ENCODE measurements at regions not wholly inside any gene's neighbourhood (a gene's known extent, or its start where the extent isn't known, plus 50 kb on each side); places are given as distances from the start of the nearest gene placed in this dataset.

DNA sequence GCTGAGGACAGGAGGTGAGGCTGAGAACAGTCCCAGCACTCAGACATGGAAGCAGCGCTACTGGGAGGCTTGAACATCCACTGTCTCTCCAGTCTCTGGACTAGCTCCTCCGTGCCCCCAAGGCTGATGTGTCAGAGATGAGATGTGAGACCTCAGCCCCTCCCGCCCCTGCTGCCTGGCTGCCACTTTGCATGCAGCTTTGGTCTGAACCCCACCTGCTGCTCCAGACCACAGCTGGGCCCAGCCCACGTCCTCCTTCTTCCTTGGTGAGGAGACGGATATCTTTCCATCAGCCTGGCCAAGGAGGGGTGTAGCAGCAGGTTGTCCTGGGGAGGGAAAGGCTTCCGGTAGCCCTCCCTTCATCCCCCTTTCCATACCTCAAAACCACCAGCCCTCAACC lies 148.0 kb upstream of the B3GAT1 start:
- Histone ChIP-seq H3K4me1 (no peaks in the 10 kb centered on the region), H3K27ac (no peak overlapping the region), H3K4me3 (no peak overlapping the region), H3K36me3 (no peaks in the 10 kb centered on the region), H3K27me3 (peaks cover 0 to 6% of the 10 kb centered on the region in 2 donors), H3K9me3 (no peaks in the 10 kb centered on the region)
- TF ChIP-seq, protein P1, sequence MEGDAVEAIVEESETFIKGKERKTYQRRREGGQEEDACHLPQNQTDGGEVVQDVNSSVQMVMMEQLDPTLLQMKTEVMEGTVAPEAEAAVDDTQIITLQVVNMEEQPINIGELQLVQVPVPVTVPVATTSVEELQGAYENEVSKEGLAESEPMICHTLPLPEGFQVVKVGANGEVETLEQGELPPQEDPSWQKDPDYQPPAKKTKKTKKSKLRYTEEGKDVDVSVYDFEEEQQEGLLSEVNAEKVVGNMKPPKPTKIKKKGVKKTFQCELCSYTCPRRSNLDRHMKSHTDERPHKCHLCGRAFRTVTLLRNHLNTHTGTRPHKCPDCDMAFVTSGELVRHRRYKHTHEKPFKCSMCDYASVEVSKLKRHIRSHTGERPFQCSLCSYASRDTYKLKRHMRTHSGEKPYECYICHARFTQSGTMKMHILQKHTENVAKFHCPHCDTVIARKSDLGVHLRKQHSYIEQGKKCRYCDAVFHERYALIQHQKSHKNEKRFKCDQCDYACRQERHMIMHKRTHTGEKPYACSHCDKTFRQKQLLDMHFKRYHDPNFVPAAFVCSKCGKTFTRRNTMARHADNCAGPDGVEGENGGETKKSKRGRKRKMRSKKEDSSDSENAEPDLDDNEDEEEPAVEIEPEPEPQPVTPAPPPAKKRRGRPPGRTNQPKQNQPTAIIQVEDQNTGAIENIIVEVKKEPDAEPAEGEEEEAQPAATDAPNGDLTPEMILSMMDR (IDR thresholded peaks at IDR 0.05): no peak
- intact Hi-C loops (cut with DNase I): no loop called here
- no peak for ATAC-seq
- DNase-seq: no peak

DNA sequence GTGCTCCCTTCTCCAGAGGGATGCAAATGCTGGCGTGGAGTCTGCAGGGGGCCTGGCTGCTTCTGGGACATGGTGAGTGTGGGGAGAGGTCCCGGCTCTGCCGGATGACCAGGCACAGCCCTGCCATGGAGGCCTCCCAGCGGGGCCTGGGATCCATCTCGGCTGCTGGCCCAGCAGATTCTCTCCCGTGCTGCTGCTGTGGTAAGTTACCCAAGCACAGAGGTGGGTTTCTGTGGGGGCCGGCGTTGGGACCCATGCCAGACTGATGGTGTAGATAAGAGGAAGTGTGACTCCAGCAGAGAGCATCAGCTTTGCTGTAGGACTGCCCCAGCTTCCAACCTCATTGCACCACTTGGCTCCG lies 147.5 kb upstream of the B3GAT1 start:
- Histone ChIP-seq H3K27ac (no peak overlapping the region), H3K9me3 (no peaks in the 10 kb centered on the region), H3K36me3 (no peaks in the 10 kb centered on the region), H3K27me3 (peaks cover 0 to 6% of the 10 kb centered on the region in 2 donors), H3K4me1 (no peaks in the 10 kb centered on the region), H3K4me3 (no peak overlapping the region)
- TF ChIP-seq, protein P1 (IDR thresholded peaks at IDR 0.05): no peak
- intact Hi-C loops (cut with DNase I): no loop called here
- DNase-seq (no peak), ATAC-seq (no peak)

DNA sequence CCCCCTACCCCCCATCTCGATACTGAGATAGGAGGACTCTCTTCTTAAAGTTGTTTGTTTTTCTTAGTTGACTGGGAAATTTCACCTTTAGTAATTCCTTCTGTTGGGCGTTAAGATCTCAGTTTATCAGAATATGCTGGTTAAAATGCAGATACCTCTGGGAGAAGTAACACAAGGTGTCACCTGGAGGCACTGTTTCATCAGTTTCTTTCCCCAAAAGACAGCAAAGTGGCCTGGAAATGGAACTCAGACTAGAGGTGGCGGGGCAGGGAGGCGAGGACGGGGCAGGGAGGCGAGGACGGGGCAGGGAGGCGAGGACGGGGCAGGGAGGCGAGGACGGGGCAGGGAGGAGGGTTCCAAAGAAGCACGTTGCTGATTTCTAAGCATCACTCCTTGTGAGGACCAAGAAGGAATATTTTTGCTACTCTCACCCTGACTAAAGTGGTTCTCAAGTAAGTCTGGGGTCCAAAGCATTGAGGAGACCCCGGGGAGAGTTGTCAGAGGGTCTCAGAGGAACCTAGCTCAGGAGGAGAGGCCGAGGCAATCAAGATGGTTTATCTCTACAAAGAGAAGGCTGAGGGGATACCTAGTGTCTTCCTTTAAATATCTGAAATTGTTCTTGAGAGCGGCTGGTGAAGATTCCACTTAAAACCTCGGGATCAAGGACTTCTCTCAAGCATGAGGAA lies 147.0 kb upstream of the B3GAT1 start:
- Histone ChIP-seq H3K4me3 (no peak overlapping the region), H3K4me1 (no peaks in the 10 kb centered on the region), H3K36me3 (no peaks in the 10 kb centered on the region), H3K27ac (no peak overlapping the region), H3K9me3 (no peaks in the 10 kb centered on the region), H3K27me3 (peaks cover 0 to 6% of the 10 kb centered on the region in 2 donors)
- TF ChIP-seq, protein P1 (IDR thresholded peaks at IDR 0.05): no peak
- intact Hi-C loops (cut with DNase I): no loop called here
- DNase-seq: peak in 1 of 4 donors; percentile 32
- no peak for ATAC-seq

DNA sequence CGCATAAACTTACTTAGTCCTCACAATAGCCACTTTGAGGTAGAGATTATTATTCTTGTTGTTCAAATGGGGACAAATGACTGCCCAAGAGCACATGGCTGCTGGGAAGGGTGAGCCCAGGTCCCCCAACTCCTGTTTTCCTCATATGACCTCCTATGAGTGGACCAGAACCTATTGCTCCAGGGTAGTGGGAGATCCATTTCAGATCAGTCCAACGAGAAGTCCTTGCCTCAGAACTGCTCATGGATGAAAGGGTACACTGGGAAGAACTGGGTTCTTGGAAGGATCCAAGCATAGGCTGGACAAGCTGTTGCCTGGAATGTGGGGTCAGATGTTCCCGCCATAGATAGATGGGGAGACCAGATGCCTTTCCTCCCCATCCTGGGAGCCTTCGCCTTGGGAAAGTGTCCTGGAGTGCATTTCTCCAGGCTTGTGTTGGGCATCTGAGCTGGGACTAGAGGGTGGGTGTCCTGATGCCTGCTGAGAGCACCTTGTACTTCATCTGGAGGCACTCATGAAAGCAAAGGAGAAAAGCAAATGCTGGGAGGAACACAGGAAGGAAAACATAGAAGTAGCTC lies 146.3 kb upstream of the B3GAT1 start:
- no peaks in the 10 kb centered on the region for H3K4me1 ChIP-seq
- DNase-seq (no peak), ATAC-seq (no peak)
- no peak overlapping the region for H3K27ac ChIP-seq
- TF ChIP-seq, protein P1 (IDR thresholded peaks at IDR 0.05): no peak
- H3K36me3 ChIP-seq: no peaks in the 10 kb centered on the region
- intact Hi-C loops (cut with DNase I): no loop called here
- no peak overlapping the region for H3K4me3 ChIP-seq
- peaks cover 0 to 6% of the 10 kb centered on the region in 2 donors for H3K27me3 ChIP-seq
- no peaks in the 10 kb centered on the region for H3K9me3 ChIP-seq

DNA sequence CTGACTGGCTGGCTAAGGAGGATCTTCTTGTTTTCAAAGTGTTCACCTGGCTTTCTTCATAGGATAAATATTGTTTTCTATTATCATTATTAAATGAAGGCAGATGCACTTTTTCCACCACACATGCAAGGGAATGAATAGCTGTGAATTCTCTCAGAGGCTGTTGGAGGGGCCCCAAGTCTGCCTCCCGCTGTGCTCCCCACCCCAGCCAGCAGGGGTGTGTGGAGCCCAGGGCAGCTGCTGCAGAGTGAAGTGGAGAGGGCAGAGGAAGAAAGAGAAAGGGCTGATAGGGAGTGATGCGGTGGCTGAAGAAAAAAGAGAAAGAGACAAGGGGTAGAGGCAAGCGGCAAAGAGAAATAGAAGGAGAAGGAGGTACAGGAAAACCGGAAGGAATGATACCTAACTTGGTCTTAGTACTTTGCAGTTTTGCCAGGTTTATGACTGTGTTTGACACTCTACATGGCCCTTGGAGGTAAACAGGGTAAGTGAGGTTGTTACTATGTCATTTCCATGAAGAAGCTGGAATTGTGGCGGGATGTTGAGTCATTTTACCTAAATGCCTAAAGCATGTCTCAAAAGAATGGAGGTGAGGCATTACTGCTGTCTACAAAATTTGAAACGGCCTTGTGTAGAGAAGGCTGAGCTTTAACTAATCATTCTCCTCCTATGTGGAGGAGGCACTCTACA lies 145.7 kb upstream of the B3GAT1 start:
- peaks cover 0 to 6% of the 10 kb centered on the region in 2 donors for H3K27me3 ChIP-seq
- DNase-seq: no peak
- H3K4me1 ChIP-seq: no peaks in the 10 kb centered on the region
- intact Hi-C loops (cut with DNase I): no loop called here
- H3K27ac ChIP-seq: no peak overlapping the region
- no peaks in the 10 kb centered on the region for H3K36me3 ChIP-seq
- no peak for ATAC-seq
- H3K9me3 ChIP-seq: no peaks in the 10 kb centered on the region
- TF ChIP-seq, protein P1 (IDR thresholded peaks at IDR 0.05): no peak
- no peak overlapping the region for H3K4me3 ChIP-seq

All from left lung (tissue), 4 donors.